SK-N-MC (cell line): ENCODE measurements at regions not wholly inside any gene's neighbourhood (a gene's known extent, or its start where the extent isn't known, plus 50 kb on each side); places are given as distances from the start of the nearest gene placed in this dataset.

Experiments used
- EZH2 ChIP-seq: fragments of 200-600 bp; sonication (generic); IDR thresholded peaks from one replicate; pipeline ENCODE4 v1.6.1; 2017; ENCODE audit warnings: antibody characterized with exemption
- POLR2AphosphoS5 ChIP-seq: IDR thresholded peaks from 2 replicates; pipeline ENCODE4 v1.6.1; 2012; ENCODE audit warnings: mild to moderate bottlenecking, low read depth, low read length, borderline replicate concordance

DNA sequence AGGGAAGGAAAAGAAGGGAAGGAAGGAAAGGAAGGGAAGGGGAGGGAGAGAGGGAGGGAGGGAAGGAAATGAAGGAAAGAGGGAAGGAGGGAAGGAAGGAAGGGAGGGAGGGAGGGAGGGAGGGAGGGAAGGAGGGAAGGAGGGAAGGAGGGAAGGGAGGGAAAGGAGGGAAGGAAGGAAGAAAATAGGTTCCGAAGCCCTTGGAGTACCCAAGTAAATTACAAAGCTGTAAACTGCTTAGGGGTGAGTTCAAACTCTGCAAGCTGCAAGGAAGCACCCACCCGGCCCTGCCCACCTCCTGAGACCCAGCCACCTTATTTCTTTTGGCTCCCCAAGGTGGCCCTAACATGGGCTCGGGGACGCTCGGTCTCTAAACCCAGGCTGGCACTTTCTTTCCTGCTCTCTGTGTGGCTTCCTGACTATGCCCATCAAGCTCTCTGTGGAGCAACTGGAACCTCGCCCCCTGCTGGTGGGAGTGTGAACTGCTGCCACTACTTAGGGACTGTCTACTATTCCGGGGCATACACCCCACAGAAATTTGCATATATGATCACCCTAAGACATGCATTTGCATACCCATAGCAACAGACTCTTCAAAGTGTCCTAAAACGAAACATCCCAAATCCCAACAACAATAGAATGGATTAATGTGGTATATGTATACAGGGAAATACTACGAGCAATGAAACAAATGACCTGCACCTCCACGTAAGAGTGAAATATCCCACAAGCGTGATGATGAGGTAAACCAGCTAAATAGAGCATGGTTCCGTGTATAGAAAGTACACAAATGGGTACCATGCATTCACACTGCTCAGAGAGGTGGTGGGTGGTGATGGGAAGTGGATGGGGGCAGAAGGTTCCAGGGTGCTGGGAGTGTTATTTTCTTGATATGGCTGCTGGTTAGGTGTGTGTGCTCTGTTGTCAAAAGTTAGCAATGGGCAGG lies 151.7 kb upstream of the TBL1X start:
- TF ChIP-seq EZH2, result no peak
- TF ChIP-seq POLR2AphosphoS5, result no peak
